Endometrial microvascular endothelial cells (primary cell): ENCODE measurements at regions not wholly inside any gene's neighbourhood (a gene's known extent, or its start where the extent isn't known, plus 50 kb on each side); places are given as distances from the start of the nearest gene placed in this dataset.

ENCODE experiments used
- in situ Hi-C: cut with HindIII; loops from 2 replicates; pipeline ENCODE4 v1.10.0; 2017; ENCODE audit warnings: low sequenced_read_pairs, low pct_unique_long_range_greater_than_20kb; ENCODE audit errors: inconsistent ontology term

GRCh38 chr3:193754719-193755118, 161.7 kb downstream of the OPA1 start:
- in situ Hi-C loops, result no loop called here

GRCh38 chr3:193756536-193756935, 163.5 kb downstream of the OPA1 start:
- in situ Hi-C loops, result no loop called here

GRCh38 chr3:193757457-193757856, 164.4 kb downstream of the OPA1 start:
- in situ Hi-C loops, result no loop called here

DNA sequence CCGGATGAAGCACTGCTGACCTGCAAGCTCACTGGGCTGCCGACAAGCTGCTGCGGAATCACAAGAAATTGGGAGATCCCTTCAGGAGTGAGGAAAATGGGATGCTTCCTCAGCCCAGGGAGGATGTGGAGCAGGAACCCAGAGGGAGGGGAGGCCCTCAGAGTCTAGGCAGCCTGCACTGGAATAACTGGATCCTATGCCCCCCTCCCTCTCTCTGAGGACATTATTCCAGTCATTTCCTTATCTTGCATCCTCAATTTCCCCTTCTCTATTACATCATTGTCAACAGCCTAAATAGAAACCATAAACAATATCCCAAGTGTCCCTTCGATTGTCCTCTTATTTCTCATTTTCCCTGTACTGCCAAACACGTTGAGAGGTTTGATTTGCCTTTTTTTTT, 169.0 kb downstream of the OPA1 start:
- in situ Hi-C loops, result no loop called here

- in situ Hi-C loops, result no loop called here
Measured at GRCh38 chr3:193762657-193763056, 169.6 kb downstream of the OPA1 start.

DNA sequence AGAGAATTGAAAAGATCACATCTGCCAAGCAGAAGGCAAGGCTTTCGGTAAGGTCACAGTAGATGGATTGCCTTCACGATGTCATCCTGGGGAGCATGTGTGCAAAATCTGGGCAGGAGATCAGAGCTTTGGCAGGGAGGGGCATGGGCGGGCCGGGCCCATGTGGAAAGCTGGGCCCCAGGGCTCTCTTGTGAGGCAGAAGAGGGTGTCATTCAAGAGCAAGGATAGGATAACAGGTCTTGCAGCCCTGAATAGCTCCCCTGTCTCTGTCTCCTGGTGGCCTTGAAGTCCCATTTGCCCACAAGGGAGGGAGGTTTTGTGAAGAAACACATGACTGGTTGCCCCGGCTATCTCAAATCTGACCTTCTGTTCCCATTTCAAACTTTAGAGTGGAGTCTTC, 172.0 kb downstream of the OPA1 start:
- in situ Hi-C loops, result no loop called here

DNA sequence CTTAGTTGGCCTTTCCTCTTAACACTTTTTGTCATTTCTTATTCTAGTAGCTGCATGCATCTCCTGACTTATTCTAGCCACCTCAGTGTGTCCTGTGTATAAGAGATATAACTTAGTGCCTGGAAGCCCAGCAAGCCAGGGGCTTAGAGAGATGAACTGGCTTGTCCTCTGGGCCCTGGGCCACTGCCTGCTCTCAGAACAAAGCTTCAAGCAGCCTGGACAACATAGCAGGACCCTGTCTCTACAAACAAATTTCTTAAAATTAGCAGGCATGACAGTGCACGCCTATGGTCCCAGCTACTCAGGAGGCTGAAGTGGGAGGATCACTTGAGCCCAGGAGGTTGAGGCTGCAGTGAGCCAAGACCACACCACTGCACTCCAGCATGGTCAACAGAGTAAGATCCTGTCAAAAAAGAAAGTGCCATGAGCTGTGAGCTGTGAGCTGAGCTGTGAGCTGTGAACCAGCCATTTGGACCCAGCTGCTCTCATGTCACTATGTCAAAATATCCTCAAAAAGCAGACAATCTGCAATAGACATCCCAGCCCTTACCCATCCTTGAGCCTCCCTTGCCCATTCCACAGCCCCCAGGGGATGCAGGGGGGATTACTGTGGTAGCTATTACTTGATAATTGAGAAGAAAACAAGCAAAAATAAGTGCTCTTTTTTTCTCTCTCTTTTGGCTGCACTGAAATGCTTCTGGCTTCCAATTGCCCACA, 174.5 kb downstream of the OPA1 start:
- in situ Hi-C loops, result no loop called here

GRCh38 chr3:193768070-193768394, 175.0 kb downstream of the OPA1 start:
- in situ Hi-C loops, result no loop called here

DNA sequence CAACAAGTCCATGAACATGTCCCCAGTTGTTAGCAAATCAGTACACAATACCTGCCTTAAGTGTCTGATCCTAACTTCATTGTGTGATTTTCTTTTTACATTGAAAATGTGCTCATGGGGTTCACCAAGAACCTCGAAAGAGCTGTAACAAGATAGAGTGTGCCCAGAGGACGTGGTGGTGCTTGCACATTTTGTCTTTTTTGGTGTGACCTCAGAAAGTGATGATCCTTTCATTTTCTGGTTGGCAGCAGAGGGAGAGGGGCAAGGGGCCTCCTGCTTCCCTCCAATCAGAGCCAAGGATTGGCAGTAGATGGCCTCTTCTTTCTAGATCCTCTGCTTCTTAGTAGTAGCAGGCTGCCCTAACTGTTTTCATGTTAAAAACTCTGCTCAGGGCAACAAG, 176.4 kb downstream of the OPA1 start:
- in situ Hi-C loops, result no loop called here

DNA sequence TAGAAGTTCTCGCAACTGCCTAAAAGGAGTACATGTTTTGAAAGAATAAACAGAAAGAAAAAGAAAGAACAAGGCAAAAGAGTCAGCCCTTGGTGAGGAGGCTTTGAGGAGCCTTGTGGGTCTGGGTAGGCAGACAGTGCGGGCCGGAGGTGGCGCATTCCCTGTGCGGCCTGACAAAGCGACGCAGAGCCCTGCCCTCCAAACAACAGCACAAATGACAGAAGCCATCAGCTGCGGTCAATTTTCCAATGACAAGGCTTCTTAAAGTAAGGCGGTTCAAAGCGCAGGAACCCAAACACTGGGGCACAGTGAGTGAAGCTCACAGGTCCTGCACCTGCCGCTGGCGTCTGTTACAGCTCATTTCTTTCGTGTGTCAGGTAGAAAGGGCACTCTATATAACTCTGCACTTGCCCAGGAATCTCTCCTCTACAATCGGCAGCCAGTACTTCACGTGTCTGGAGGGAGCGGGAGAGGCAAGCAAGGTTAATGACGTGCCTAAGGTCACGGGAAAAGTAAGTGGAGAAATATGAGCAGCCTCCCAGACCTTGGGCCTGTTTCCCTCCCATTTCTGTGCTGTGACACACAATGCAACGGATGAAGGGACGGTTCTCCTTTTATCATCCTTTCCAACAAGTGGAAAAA, 178.1 kb downstream of the OPA1 start:
- in situ Hi-C loops, result loop anchor here (10.0 kb wide), 1 partner anchor 534 kb away; no protein-coding TSS in a partner anchor

DNA sequence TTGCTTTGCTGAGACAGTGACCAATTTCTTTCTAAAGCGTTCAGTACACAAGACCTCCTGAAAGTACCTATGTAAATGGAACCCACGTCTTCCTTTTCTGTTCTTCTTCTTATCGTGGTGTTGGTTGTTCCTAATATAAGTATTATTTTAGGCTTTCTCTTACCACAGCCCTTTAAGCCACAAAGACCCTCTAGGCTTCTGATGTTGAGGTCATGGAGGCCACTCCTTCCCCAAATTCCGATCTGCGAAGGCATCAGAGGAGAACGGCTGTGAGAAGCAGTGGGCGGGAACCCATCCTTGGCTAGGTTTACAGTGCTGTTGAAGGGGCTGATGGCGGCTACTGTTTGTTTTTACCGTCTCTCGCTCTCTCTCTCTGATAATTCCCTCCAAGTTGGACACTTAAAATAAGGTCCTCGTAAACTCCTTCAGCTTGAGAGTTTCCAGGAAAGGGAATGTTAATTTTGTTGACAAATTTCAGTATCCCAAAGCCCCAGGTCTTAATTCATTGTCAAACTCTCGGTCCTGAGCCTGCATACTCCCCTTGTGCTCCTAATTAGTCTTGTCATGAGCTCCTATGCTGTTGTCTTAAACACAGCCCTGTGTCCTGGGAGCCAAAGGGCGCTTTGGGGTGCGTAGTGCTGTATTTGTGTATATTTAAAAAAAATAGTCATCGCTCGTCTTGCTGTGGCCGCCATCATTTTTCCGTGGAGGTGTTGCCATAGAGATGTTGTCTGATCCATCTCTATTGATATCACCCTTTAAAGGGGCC, 178.8 kb downstream of the OPA1 start:
- in situ Hi-C loops, result loop anchor here (10.0 kb wide), 1 partner anchor 533 kb away; no protein-coding TSS in a partner anchor

DNA sequence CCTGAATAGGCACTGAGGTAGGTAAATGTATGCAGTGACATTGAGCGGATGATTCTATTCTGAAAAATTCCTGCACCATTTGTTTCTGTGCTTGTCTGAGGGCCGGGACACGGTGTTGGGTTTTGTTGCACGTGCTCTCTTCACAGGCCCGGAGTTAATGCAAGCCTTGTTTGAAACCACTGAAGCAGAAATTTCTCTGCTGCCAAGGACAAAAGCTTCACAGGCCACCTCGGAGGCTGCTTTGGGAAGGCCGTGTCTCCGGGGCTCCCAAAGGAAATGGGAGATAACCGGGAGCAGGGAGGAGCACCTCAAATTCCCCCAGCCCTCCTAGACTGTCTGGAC, 179.4 kb downstream of the OPA1 start:
- in situ Hi-C loops, result loop anchor here (10.0 kb wide), 1 partner anchor 532 kb away; no protein-coding TSS in a partner anchor

- in situ Hi-C loops, result loop anchor here (10.0 kb wide), 1 partner anchor 531 kb away; no protein-coding TSS in a partner anchor
Measured at GRCh38 chr3:193773266-193774220, 180.5 kb downstream of the OPA1 start.

GRCh38 chr3:193774272-193774915, 181.4 kb downstream of the OPA1 start:
- in situ Hi-C loops, result loop anchor here (10.0 kb wide), 1 partner anchor 530 kb away; no protein-coding TSS in a partner anchor

DNA sequence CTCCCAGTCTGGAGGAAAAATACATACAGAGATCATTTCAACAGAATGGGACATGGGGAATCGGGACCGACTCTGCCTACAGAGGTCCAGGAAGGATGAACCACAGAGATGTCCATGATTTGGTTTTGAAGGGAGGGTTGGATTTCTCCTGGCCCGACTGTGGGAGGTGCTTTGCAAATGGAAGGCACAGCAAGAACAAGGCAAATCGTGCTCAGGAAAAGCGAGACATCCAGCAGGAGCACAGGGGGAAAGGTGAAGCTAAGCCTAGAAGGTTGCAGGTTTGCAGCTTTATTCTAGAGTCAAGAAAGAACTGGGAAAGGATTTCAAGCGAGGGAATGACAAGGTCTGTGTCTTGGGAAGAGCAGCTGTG, 181.9 kb downstream of the OPA1 start:
- in situ Hi-C loops, result loop anchor here (10.0 kb wide), 1 partner anchor 530 kb away; no protein-coding TSS in a partner anchor

DNA sequence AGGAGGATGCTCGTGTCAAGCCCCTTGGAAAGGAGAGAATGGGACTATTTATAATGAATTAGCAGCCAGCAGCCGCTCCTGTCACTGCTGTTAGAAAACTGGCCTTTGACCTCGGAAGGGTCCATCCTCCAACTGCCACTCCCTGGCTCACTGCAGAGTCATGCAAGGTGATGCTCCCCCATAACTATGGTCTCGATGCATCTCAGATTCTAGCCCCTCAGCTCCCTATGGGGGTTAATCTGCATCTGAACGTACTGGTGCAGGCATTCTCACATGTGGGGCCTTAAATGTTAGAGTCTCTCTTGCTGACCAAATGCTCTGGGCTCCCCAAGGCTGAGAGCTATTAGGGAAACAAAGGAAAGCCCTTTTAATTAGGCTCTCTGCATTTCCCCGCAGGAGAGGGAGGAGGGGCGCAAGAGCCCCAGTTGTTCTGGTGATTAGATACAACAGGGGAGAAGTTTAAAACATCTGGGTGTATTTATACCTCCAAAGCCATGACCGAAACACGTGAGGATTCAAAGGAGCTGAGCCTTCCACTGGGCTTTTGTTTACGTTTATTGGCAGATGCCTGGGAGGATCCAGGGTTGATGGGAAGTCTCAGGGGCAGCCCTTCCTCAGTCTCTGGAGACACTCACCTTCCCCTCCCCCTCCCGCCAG, 182.5 kb downstream of the OPA1 start:
- in situ Hi-C loops, result loop anchor here (10.0 kb wide), 1 partner anchor 529 kb away; no protein-coding TSS in a partner anchor

GRCh38 chr3:193776626-193777358, 183.8 kb downstream of the OPA1 start:
- in situ Hi-C loops, result loop anchor here (10.0 kb wide), 1 partner anchor 528 kb away; no protein-coding TSS in a partner anchor
